GM06990 (cell line): ENCODE measurements at regions not wholly inside any gene's neighbourhood (a gene's known extent, or its start where the extent isn't known, plus 50 kb on each side); places are given as distances from the start of the nearest gene placed in this dataset.

Experiments
- DNase-seq: peaks from one replicate; pipeline ENCODE4 v3.0.0-alpha.2; 2011; ENCODE audit not compliant: insufficient read length; ENCODE audit errors: extremely low read depth
- H3K27me3 ChIP-seq: replicated peaks from 2 replicates; pipeline ENCODE4 v1.6.0; 2011; ENCODE audit warnings: low read length; ENCODE audit not compliant: control insufficient read depth, insufficient read depth
- H3K36me3 ChIP-seq: 2 replicates; pipeline ENCODE4 v1.5.1; 2011; ENCODE audit warnings: low read length; ENCODE audit not compliant: control insufficient read depth, insufficient read depth
- H3K4me3 ChIP-seq: replicated peaks from 2 replicates; pipeline ENCODE4 v1.5.1; 2011; ENCODE audit warnings: low read depth, mild to moderate bottlenecking, control low read depth, low read length
- CTCF ChIP-seq: IDR thresholded peaks from 2 replicates; pipeline ENCODE4 v1.5.1; 2011; ENCODE audit warnings: low read length, control low read depth, mild to moderate bottlenecking, inconsistent platforms; ENCODE audit not compliant: insufficient read depth, poor library complexity, severe bottlenecking

- H3K4me3 ChIP-seq, result no peak overlapping the region
- H3K36me3 ChIP-seq, result no peaks in the 10 kb centered on the region
- no peak for TF ChIP-seq CTCF
- no peak for DNase-seq
- H3K27me3 ChIP-seq, result no peaks in the 10 kb centered on the region
Measured at GRCh38 chr21:15517394-15517793, 212.4 kb upstream of the USP25 start.

GRCh38 chr21:15520811-15521643 is 208.8 kb upstream of the USP25 start:
- H3K27me3 ChIP-seq, result no peaks in the 10 kb centered on the region
- no peak for DNase-seq
- TF ChIP-seq CTCF, result peak; percentile 18

GRCh38 chr21:15521644-15522001 is 208.2 kb upstream of the USP25 start:
- no peak for DNase-seq
- no peak for TF ChIP-seq CTCF
- Histone ChIP-seq H3K36me3 (no peaks in the 10 kb centered on the region), H3K27me3 (no peaks in the 10 kb centered on the region), H3K4me3 (no peak overlapping the region)

More at GRCh38 chr21:15520811-15521643, 208.8 kb upstream of the USP25 start:
- no peaks in the 10 kb centered on the region for H3K36me3 ChIP-seq
- no peak overlapping the region for H3K4me3 ChIP-seq

GRCh38 chr21:15522148-15522547 is 207.6 kb upstream of the USP25 start:
- DNase-seq, result no peak
- H3K4me3 ChIP-seq, result no peak overlapping the region
- H3K36me3 ChIP-seq, result no peaks in the 10 kb centered on the region
- H3K27me3 ChIP-seq, result no peaks in the 10 kb centered on the region
- no peak for TF ChIP-seq CTCF

- DNase-seq, result no peak
- H3K27me3 ChIP-seq, result no peaks in the 10 kb centered on the region
- H3K36me3 ChIP-seq, result no peaks in the 10 kb centered on the region
- TF ChIP-seq CTCF, result no peak
- no peak overlapping the region for H3K4me3 ChIP-seq
Measured at GRCh38 chr21:15524855-15525254, 204.9 kb upstream of the USP25 start.

- DNase-seq, result no peak
- no peak for TF ChIP-seq CTCF
- Histone ChIP-seq H3K36me3 (no peaks in the 10 kb centered on the region), H3K27me3 (no peaks in the 10 kb centered on the region), H3K4me3 (no peak overlapping the region)
Measured at GRCh38 chr21:15526798-15527197, 203.0 kb upstream of the USP25 start.
